ENCODE measurements at regions not wholly inside any gene's neighbourhood (a gene's known extent, or its start where the extent isn't known, plus 50 kb on each side); places are given as distances from the start of the nearest gene placed in this dataset.

- TF ChIP-seq CTCF (IDR thresholded peaks at IDR 0.05) (no peak), POLR2A (IDR thresholded peaks at IDR 0.05) (no peak), POLR2AphosphoS5 (IDR thresholded peaks at IDR 0.05) (no peak)
Observed at GRCh38 chr11:104690241-104690640, 208.0 kb downstream of the CASP12 start.
